CD4-positive, alpha-beta T cell (primary cell): ENCODE measurements at regions not wholly inside any gene's neighbourhood (a gene's known extent, or its start where the extent isn't known, plus 50 kb on each side); places are given as distances from the start of the nearest gene placed in this dataset.

Experiments
- ATAC-seq: fragments of 200-7000 bp; cut with Tn5 transposase; one replicate; pipeline ENCODE4 v1.10.0; 2022; ENCODE audit warnings: mild to moderate bottlenecking; ENCODE audit not compliant: poor library complexity
- CTCF ChIA-PET: fragments of 350-600 bp; sonication (Branson Sonifier 250); formaldehyde crosslinking; loops from one replicate; lab custom pipeline; 2021; ENCODE audit warnings: antibody characterized with exemption, inconsistent platforms; lab: Charles Lee
- POLR2A ChIA-PET: fragments of 350-600 bp; sonication (Branson Sonifier 250); formaldehyde crosslinking; loops from one replicate; lab custom pipeline; 2021; ENCODE audit warnings: antibody characterized with exemption, inconsistent platforms; lab: Charles Lee
- DNase-seq, 14 experiments: peaks; one replicate each; pipeline ENCODE4 v3.0.0-alpha.2; 2013 to 2020; ENCODE audit warnings: mixed read lengths in 2 of 14
- H3K27ac ChIP-seq, 2 donors: one replicate each; pipeline versions ENCODE4 v1.5.1 to v1.7.0; 2013; ENCODE audit warnings: low read length in 2 of 2, low read depth in 1 of 2, mild to moderate bottlenecking in 1 of 2
- H3K27me3 ChIP-seq, 2 experiments: 1 replicate in 1 of 2; 2 replicates in 1 of 2; pipeline versions ENCODE4 v1.6.1 to v1.7.0; 2013; ENCODE audit warnings: low read length in 2 of 2, control low read depth in 1 of 2, mild to moderate bottlenecking in 1 of 2, moderate library complexity in 1 of 2; ENCODE audit not compliant: insufficient read depth in 2 of 2, control insufficient read depth in 1 of 2
- H3K36me3 ChIP-seq: one replicate; pipeline ENCODE4 v1.6.1; 2013; ENCODE audit warnings: low read length, control low read depth; ENCODE audit not compliant: insufficient read depth
- H3K4me1 ChIP-seq: one replicate; pipeline ENCODE4 v1.6.1; 2013; ENCODE audit warnings: low read length, control low read depth; ENCODE audit not compliant: insufficient read depth
- H3K4me3 ChIP-seq: one replicate; pipeline ENCODE4 v1.5.1; 2013; ENCODE audit warnings: mild to moderate bottlenecking, low read length, moderate library complexity
- H3K9me3 ChIP-seq, 2 experiments: 1 replicate in 1 of 2; 2 replicates in 1 of 2; pipeline versions ENCODE4 v1.6.1 to v1.7.0; 2013; ENCODE audit warnings: low read length in 2 of 2, mild to moderate bottlenecking in 2 of 2, control low read depth in 1 of 2, moderate library complexity in 1 of 2; ENCODE audit not compliant: control insufficient read depth in 1 of 2, insufficient read depth in 1 of 2
- H3K27ac Mint-ChIP-seq: one replicate; pipeline ENCODE4 v1.8.0; 2020; ENCODE audit warnings: mixed read lengths
- H3K27me3 Mint-ChIP-seq: one replicate; pipeline ENCODE4 v1.8.0; 2021; ENCODE audit warnings: mixed read lengths
- H3K36me3 Mint-ChIP-seq: one replicate; pipeline ENCODE4 v1.8.0; 2021; ENCODE audit warnings: low read depth, mixed read lengths
- H3K4me1 Mint-ChIP-seq: one replicate; pipeline ENCODE4 v1.8.0; 2021; ENCODE audit warnings: low read depth, mixed read lengths
- H3K4me3 Mint-ChIP-seq: one replicate; pipeline ENCODE4 v1.8.0; 2020; ENCODE audit warnings: mild to moderate bottlenecking, mixed read lengths
- H3K9me3 Mint-ChIP-seq: one replicate; pipeline ENCODE4 v1.8.0; 2020; ENCODE audit warnings: mixed read lengths
- CTCF ChIP-seq: fragments of 200-600 bp; IDR thresholded peaks from one replicate; pipeline ENCODE4 v1.8.0; 2022; ENCODE audit warnings: antibody characterized with exemption, mild to moderate bottlenecking
- intact Hi-C, 2 experiments: fragments of 100-400 bp; cut with DNase I in 1 of 2; cut with micrococcal nuclease in 1 of 2; formaldehyde crosslinking; loops; one replicate each; pipeline versions ENCODE4 v1.15.1 to v1.9.0; 2023 to 2025; cut with DNase I, micrococcal nuclease

- no peak for ATAC-seq
- no peak for DNase-seq
- Mint-ChIP-seq H3K4me3 (no peak overlapping the region), H3K4me1 (no peaks in the 10 kb centered on the region), H3K36me3 (no peaks in the 10 kb centered on the region), H3K27me3 (no peaks in the 10 kb centered on the region), H3K27ac (no peak overlapping the region), H3K9me3 (no peaks in the 10 kb centered on the region)
- H3K27me3 ChIP-seq = no peaks in the 10 kb centered on the region
- intact Hi-C loops = no loop called here
- H3K4me3 ChIP-seq = no peak overlapping the region
- no peak for TF ChIP-seq CTCF
- H3K9me3 ChIP-seq = no peaks in the 10 kb centered on the region
- H3K27ac ChIP-seq = no peak overlapping the region
- ChIA-PET CTCF (no interaction called here), POLR2A (no interaction called here)
- H3K4me1 ChIP-seq = no peaks in the 10 kb centered on the region
- no peaks in the 10 kb centered on the region for H3K36me3 ChIP-seq
Measured at GRCh38 chr12:25781232-25781631, 177.2 kb upstream of the RASSF8 start.

GRCh38 chr12:25783566-25783965, 174.9 kb upstream of the RASSF8 start:
- no peak overlapping the region for H3K4me3 Mint-ChIP-seq
- Histone ChIP-seq H3K9me3 (no peaks in the 10 kb centered on the region), H3K27ac (no peak overlapping the region), H3K27me3 (no peaks in the 10 kb centered on the region), H3K4me1 (no peaks in the 10 kb centered on the region), H3K4me3 (no peak overlapping the region), H3K36me3 (no peaks in the 10 kb centered on the region)
- H3K4me1 Mint-ChIP-seq = no peaks in the 10 kb centered on the region
- no peaks in the 10 kb centered on the region for H3K9me3 Mint-ChIP-seq
- no peak overlapping the region for H3K27ac Mint-ChIP-seq
- DNase-seq = no peak
- ChIA-PET POLR2A (no interaction called here), CTCF (no interaction called here)
- no peaks in the 10 kb centered on the region for H3K27me3 Mint-ChIP-seq
- H3K36me3 Mint-ChIP-seq = no peaks in the 10 kb centered on the region
- intact Hi-C loops = no loop called here
- ATAC-seq = no peak
- no peak for TF ChIP-seq CTCF

GRCh38 chr12:25784669-25785068, 173.8 kb upstream of the RASSF8 start:
- ChIA-PET CTCF (no interaction called here), POLR2A (no interaction called here)
- no peaks in the 10 kb centered on the region for H3K9me3 ChIP-seq
- ATAC-seq = no peak
- DNase-seq = no peak
- Mint-ChIP-seq H3K9me3 (no peaks in the 10 kb centered on the region), H3K27me3 (no peaks in the 10 kb centered on the region), H3K4me1 (no peaks in the 10 kb centered on the region), H3K36me3 (no peaks in the 10 kb centered on the region), H3K27ac (no peak overlapping the region), H3K4me3 (no peak overlapping the region)
- no peak overlapping the region for H3K27ac ChIP-seq
- no peak overlapping the region for H3K4me3 ChIP-seq
- no peaks in the 10 kb centered on the region for H3K4me1 ChIP-seq
- no peaks in the 10 kb centered on the region for H3K36me3 ChIP-seq
- intact Hi-C loops = no loop called here
- TF ChIP-seq CTCF = no peak
- H3K27me3 ChIP-seq = no peaks in the 10 kb centered on the region
